ENCODE measurements at regions not wholly inside any gene's neighbourhood (a gene's known extent, or its start where the extent isn't known, plus 50 kb on each side); places are given as distances from the start of the nearest gene placed in this dataset.

DNA sequence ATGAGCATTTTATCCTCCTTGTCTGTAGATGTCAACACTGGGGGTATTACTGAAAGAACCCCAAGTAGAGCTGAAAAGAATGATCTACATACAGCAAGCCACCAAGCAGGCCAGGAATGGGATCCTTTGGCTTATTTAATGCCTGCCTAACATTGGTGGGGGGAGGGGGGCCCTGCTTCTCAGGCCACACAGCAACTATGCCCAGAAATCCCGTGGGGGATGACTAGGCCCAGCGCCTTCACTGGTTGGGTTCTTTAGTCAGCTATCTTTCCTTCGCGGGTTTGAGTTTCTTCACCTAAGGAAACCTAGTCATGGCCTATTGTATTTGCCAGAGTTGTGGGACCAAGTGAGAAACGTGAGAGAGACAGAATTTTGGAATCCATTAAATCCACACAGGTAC lies 80.5 kb downstream of the CCNA1 start:
- ChIA-PET POLR2A (no interaction called here), CTCF (interaction anchor here (0.8 kb wide), 1 partner anchor 223 kb away, joined by 3 read pairs; no protein-coding TSS in a partner anchor)
- no peak overlapping the region for H3K27ac ChIP-seq (ENCODE audit: insufficient read depth, low read depth, low read length)
- H2AFZ ChIP-seq (ENCODE audit: low read depth, low read length): no peak overlapping the region
- dilution Hi-C loops (cut with MboI; ENCODE audit: extremely low pct_ligation_motif_present, low sequenced_read_pairs): no loop called here
- H3K36me3 ChIP-seq (ENCODE audit: control insufficient read depth in 2 of 2, extremely low read depth in 1 of 2, insufficient read depth in 2 of 2, low read length in 2 of 2): no peaks in the 10 kb centered on the region
- no peak overlapping the region for H3K4me2 ChIP-seq (ENCODE audit: insufficient read depth, low read length)
- no TSS peak for BruUV-seq (replicated peaks)
- H4K20me1 ChIP-seq (replicated peaks; ENCODE audit: control insufficient read depth, extremely low read depth, insufficient read depth, low read length): no peaks in the 10 kb centered on the region
- DNase-seq (ENCODE audit: low read depth, low spot score) (no peak), FAIRE-seq (no peak)
- no peak overlapping the region for H3K4me3 ChIP-seq (replicated peaks in 1 of 3; ENCODE audit: insufficient read depth in 1 of 3, low read depth in 1 of 3, low read length in 3 of 3)
- peaks cover 0 to 3% of the 10 kb centered on the region in 2 experiments for H3K27me3 ChIP-seq (ENCODE audit: control insufficient read depth in 2 of 2, insufficient read depth in 2 of 2, low read length in 2 of 2)
- TF ChIP-seq, protein P1, sequence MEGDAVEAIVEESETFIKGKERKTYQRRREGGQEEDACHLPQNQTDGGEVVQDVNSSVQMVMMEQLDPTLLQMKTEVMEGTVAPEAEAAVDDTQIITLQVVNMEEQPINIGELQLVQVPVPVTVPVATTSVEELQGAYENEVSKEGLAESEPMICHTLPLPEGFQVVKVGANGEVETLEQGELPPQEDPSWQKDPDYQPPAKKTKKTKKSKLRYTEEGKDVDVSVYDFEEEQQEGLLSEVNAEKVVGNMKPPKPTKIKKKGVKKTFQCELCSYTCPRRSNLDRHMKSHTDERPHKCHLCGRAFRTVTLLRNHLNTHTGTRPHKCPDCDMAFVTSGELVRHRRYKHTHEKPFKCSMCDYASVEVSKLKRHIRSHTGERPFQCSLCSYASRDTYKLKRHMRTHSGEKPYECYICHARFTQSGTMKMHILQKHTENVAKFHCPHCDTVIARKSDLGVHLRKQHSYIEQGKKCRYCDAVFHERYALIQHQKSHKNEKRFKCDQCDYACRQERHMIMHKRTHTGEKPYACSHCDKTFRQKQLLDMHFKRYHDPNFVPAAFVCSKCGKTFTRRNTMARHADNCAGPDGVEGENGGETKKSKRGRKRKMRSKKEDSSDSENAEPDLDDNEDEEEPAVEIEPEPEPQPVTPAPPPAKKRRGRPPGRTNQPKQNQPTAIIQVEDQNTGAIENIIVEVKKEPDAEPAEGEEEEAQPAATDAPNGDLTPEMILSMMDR (IDR thresholded peaks at IDR 0.05; ENCODE audit: extremely low read depth in 1 of 2, insufficient read depth in 1 of 2, low read depth in 1 of 2, low read length in 2 of 2): no peak
- no peak for TF ChIP-seq EZH2 (IDR thresholded peaks at IDR 0.05; ENCODE audit: borderline replicate concordance, low read depth, low read length, severe bottlenecking)
- TF ChIP-seq POLR2AphosphoS5 (IDR thresholded peaks at IDR 0.05; ENCODE audit: insufficient read depth, low read depth, low read length): no peak
- no peak for TF ChIP-seq MYC (IDR thresholded peaks at IDR 0.05; ENCODE audit: low read depth, low read length)
- TF ChIP-seq MAX (IDR thresholded peaks at IDR 0.05; ENCODE audit: insufficient read depth, insufficient read length): no peak
- TF ChIP-seq JUN (IDR thresholded peaks at IDR 0.05; ENCODE audit: borderline replicate concordance, insufficient read depth, insufficient read length, low read depth): no peak
- TF ChIP-seq POLR2A (IDR thresholded peaks at IDR 0.05; ENCODE audit: low read depth, low read length): no peak
- no peak for TF ChIP-seq GATA2 (IDR thresholded peaks at IDR 0.05; ENCODE audit: insufficient read depth, insufficient read length, low read depth, low read length)
- H3K4me1 ChIP-seq (ENCODE audit: control insufficient read depth, extremely low read depth, insufficient read depth, low read length): no peaks in the 10 kb centered on the region
- H3K9ac ChIP-seq (replicated peaks; ENCODE audit: extremely low read depth, insufficient read depth, low read length): no peak overlapping the region
- H3K79me2 ChIP-seq (ENCODE audit: control insufficient read depth, insufficient read depth, low read length): no peaks in the 10 kb centered on the region
- intact Hi-C loops (cut with micrococcal nuclease): no loop called here
- H3K9me3 ChIP-seq (replicated peaks; ENCODE audit: control insufficient read depth, insufficient read depth, low read length): no peaks in the 10 kb centered on the region
- H3K9me1 ChIP-seq (replicated peaks; ENCODE audit: control insufficient read depth, extremely low read depth, insufficient read depth, low read length): no peaks in the 10 kb centered on the region
